Fibroblast of villous mesenchyme (primary cell): ENCODE measurements at regions not wholly inside any gene's neighbourhood (a gene's known extent, or its start where the extent isn't known, plus 50 kb on each side); places are given as distances from the start of the nearest gene placed in this dataset.

ENCODE experiments used
- DNase-seq: peaks from one replicate; pipeline ENCODE4 v3.0.0-alpha.2; 2010; ENCODE audit warnings: low read depth
- H3K4me3 ChIP-seq: 2 replicates; pipeline ENCODE4 v1.5.1; 2011; ENCODE audit warnings: low read depth, mild to moderate bottlenecking, low read length
- TF ChIP-seq, protein P1 (sequence below): IDR thresholded peaks from 2 replicates; pipeline ENCODE4 v1.5.1; 2012; ENCODE audit warnings: low read depth, mild to moderate bottlenecking, low read length; ENCODE audit not compliant: insufficient read depth

GRCh38 chr5:164175083-164175482, 669.7 kb downstream of the MAT2B start:
- DNase-seq = no peak
- TF ChIP-seq, protein P1, sequence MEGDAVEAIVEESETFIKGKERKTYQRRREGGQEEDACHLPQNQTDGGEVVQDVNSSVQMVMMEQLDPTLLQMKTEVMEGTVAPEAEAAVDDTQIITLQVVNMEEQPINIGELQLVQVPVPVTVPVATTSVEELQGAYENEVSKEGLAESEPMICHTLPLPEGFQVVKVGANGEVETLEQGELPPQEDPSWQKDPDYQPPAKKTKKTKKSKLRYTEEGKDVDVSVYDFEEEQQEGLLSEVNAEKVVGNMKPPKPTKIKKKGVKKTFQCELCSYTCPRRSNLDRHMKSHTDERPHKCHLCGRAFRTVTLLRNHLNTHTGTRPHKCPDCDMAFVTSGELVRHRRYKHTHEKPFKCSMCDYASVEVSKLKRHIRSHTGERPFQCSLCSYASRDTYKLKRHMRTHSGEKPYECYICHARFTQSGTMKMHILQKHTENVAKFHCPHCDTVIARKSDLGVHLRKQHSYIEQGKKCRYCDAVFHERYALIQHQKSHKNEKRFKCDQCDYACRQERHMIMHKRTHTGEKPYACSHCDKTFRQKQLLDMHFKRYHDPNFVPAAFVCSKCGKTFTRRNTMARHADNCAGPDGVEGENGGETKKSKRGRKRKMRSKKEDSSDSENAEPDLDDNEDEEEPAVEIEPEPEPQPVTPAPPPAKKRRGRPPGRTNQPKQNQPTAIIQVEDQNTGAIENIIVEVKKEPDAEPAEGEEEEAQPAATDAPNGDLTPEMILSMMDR = no peak
- no peak overlapping the region for H3K4me3 ChIP-seq

DNA sequence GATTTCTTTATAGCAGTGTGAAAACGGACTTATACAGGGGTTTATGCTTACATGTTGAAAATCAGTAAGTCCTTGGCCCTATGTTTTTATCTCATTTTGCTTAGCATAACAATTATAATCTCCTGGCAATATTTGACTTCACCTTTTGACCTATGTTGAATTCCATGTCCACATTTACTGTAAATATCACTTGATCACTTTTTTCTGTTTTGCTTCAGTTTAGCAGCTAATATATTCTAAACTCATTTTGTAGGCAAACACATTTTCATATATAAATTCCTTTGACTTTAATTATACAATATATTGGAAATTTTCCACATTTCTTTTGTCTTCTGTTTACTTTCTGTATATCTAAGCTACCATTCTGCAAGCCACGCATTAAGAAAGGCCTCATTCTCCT, 674.0 kb downstream of the MAT2B start:
- TF ChIP-seq, protein P1 = no peak
- no peak overlapping the region for H3K4me3 ChIP-seq
- no peak for DNase-seq

DNA sequence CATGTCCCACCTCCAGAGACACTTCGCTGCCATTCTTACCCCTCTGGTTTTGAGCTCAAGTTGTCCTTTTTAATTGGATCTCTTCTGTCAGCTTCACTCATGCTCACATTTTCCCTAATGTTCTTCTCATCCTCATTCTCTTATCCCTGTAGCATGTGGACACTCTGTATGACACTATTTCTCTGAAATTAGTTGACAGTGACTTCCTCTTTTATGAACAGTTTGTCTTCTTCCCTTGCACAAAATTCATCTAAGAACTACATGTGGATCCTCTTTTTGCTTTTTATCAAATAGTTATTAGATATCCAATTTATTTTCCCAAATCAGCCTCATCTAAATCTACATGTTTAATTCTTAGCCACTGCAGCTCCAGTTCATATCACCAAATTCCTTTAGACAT, 676.2 kb downstream of the MAT2B start:
- no peak for DNase-seq
- TF ChIP-seq, protein P1 = no peak
- no peak overlapping the region for H3K4me3 ChIP-seq

DNA sequence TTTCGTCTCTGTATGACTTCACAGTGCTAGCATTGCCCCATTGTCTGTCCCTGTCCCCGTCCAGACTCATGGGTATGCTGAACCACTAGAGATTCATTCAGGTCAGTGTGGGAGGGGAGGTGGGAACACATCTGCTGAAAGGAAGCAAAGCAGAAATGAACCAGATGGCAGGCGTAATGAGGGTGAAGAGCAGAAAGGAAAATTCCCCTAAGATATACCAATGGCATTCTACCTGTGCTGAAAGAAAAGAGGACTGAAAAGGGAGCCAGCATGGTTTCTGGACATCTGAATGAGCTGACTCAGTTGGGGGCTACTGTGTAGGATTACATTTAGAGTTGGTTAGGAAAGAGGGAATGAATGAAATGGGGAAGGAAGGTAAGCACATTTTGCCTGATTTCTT, 678.7 kb downstream of the MAT2B start:
- TF ChIP-seq, protein P1 = no peak
- no peak for DNase-seq
- H3K4me3 ChIP-seq = no peak overlapping the region

GRCh38 chr5:164185000-164185399, 679.6 kb downstream of the MAT2B start:
- TF ChIP-seq, protein P1 = no peak
- no peak for DNase-seq

DNA sequence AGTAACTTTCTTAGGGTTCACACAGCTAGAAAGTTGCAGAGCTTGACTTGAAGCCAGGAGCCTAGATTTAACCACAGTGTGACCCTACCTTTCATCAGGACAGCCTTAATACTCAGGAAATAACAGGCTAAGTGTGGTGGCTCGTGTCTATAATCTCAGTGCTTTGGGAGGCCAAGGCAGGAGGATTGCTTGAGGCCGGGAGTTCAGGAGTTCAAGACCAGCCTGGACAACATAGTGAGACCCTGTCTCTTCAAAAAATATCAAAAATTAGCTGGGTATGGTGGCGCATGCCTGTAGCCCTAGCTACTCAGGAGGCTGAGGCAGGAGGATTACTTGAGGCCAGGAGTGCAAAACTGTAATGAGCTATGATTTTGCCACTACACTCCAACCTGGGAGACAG, 681.1 kb downstream of the MAT2B start:
- TF ChIP-seq, protein P1 = no peak
- no peak overlapping the region for H3K4me3 ChIP-seq
- DNase-seq = no peak

More at GRCh38 chr5:164185000-164185399, 679.6 kb downstream of the MAT2B start:
- no peak overlapping the region for H3K4me3 ChIP-seq

- TF ChIP-seq, protein P1 = no peak
- H3K4me3 ChIP-seq = no peak overlapping the region
- no peak for DNase-seq
Measured at GRCh38 chr5:164187785-164188184, 682.4 kb downstream of the MAT2B start.
